Osteocyte (in vitro differentiated cells): ENCODE measurements at regions not wholly inside any gene's neighbourhood (a gene's known extent, or its start where the extent isn't known, plus 50 kb on each side); places are given as distances from the start of the nearest gene placed in this dataset.

Experiments
- DNase-seq: peaks from one replicate; pipeline ENCODE4 v3.0.0; 2021; ENCODE audit warnings: mixed read lengths; ENCODE audit not compliant: unreplicated experiment; ENCODE audit errors: extremely low spot score
- H3K27ac Mint-ChIP-seq: one replicate; pipeline ENCODE4 v1.8.0; 2021; ENCODE audit warnings: mild to moderate bottlenecking, mixed read lengths; ENCODE audit not compliant: unreplicated experiment
- H3K27me3 Mint-ChIP-seq: one replicate; pipeline ENCODE4 v1.8.0; 2021; ENCODE audit warnings: mixed read lengths; ENCODE audit not compliant: unreplicated experiment
- H3K36me3 Mint-ChIP-seq: one replicate; pipeline ENCODE4 v1.8.0; 2021; ENCODE audit warnings: mixed read lengths; ENCODE audit not compliant: unreplicated experiment
- H3K4me1 Mint-ChIP-seq: one replicate; pipeline ENCODE4 v1.8.0; 2021; ENCODE audit warnings: mixed read lengths; ENCODE audit not compliant: unreplicated experiment
- H3K4me3 Mint-ChIP-seq: one replicate; pipeline ENCODE4 v1.8.0; 2021; ENCODE audit warnings: mild to moderate bottlenecking, moderate library complexity, mixed read lengths; ENCODE audit not compliant: unreplicated experiment
- H3K9me3 Mint-ChIP-seq: one replicate; pipeline ENCODE4 v1.8.0; 2021; ENCODE audit warnings: mixed read lengths; ENCODE audit not compliant: unreplicated experiment
- TF ChIP-seq, protein P1 (sequence below): fragments of 200-600 bp; sonication (generic); IDR thresholded peaks from 2 replicates; pipeline ENCODE4 v1.5.0; 2021; ENCODE audit warnings: antibody characterized with exemption, mild to moderate bottlenecking, moderate library complexity

DNA sequence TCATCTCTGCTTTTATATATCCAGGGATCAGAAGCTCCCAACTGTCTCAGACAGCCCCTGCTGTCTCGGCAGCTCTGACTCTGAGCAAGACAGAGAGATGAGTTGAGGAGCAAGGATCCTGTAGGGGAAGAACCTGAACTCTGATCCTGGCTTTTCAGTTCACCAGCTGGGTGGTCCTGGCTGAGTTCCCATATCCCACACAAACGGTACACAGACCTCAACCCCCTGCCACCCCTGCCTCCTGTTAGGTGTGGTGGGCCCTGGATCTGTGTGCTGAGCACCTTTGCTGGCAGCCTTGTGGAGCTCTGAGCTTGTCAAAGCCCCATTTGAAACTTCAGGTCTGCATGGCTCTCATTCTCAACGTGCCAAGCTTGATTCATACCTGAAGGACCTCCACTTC, 54.3 kb upstream of the GPR26 start:
- Mint-ChIP-seq H3K4me3 (no peak overlapping the region), H3K4me1 (no peaks in the 10 kb centered on the region), H3K9me3 (peaks cover 17% of the 10 kb centered on the region), H3K27me3 (no peaks in the 10 kb centered on the region), H3K36me3 (no peaks in the 10 kb centered on the region), H3K27ac (no peak overlapping the region)
- peak; percentile 49 for DNase-seq
- TF ChIP-seq, protein P1, sequence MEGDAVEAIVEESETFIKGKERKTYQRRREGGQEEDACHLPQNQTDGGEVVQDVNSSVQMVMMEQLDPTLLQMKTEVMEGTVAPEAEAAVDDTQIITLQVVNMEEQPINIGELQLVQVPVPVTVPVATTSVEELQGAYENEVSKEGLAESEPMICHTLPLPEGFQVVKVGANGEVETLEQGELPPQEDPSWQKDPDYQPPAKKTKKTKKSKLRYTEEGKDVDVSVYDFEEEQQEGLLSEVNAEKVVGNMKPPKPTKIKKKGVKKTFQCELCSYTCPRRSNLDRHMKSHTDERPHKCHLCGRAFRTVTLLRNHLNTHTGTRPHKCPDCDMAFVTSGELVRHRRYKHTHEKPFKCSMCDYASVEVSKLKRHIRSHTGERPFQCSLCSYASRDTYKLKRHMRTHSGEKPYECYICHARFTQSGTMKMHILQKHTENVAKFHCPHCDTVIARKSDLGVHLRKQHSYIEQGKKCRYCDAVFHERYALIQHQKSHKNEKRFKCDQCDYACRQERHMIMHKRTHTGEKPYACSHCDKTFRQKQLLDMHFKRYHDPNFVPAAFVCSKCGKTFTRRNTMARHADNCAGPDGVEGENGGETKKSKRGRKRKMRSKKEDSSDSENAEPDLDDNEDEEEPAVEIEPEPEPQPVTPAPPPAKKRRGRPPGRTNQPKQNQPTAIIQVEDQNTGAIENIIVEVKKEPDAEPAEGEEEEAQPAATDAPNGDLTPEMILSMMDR = no peak

DNA sequence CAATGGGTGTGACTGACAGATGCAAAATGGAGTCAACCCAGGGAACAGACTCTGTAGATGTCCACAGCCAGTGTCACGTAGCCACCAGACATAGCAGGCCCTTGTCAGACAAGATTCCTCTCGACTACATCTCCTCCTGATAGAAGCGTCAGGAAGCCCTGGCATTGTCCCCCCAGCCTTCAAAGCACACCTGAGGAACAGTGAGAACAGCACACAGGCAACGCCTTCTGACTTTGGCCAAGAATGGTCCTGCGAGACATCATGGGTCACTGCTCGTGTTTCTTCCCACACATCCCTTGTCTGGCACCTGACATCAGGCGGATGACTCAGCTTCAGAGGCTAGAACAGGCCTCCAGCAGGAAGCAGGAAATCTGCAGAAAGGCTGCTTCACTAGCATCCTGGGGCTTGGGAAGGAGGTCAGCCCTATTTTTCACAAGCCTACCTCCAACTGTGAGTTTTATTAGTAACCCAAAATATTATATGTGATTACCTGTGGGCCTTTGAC, 52.8 kb upstream of the GPR26 start:
- no peak for DNase-seq
- Mint-ChIP-seq H3K4me1 (no peaks in the 10 kb centered on the region), H3K27me3 (no peaks in the 10 kb centered on the region), H3K9me3 (peaks cover 12% of the 10 kb centered on the region), H3K4me3 (no peak overlapping the region), H3K36me3 (no peaks in the 10 kb centered on the region), H3K27ac (no peak overlapping the region)
- TF ChIP-seq, protein P1 = no peak

GRCh38 chr10:123614888-123615287, 51.3 kb upstream of the GPR26 start:
- H3K27me3 Mint-ChIP-seq = no peaks in the 10 kb centered on the region

More at GRCh38 chr10:123614888-123615287, 51.3 kb upstream of the GPR26 start:
- TF ChIP-seq, protein P1 = no peak
- Mint-ChIP-seq H3K36me3 (no peaks in the 10 kb centered on the region), H3K9me3 (peaks cover 8% of the 10 kb centered on the region), H3K27ac (no peak overlapping the region), H3K4me3 (no peak overlapping the region), H3K4me1 (no peaks in the 10 kb centered on the region)
- no peak for DNase-seq
